ENCODE measurements at regions not wholly inside any gene's neighbourhood (a gene's known extent, or its start where the extent isn't known, plus 50 kb on each side); places are given as distances from the start of the nearest gene placed in this dataset.

DNA sequence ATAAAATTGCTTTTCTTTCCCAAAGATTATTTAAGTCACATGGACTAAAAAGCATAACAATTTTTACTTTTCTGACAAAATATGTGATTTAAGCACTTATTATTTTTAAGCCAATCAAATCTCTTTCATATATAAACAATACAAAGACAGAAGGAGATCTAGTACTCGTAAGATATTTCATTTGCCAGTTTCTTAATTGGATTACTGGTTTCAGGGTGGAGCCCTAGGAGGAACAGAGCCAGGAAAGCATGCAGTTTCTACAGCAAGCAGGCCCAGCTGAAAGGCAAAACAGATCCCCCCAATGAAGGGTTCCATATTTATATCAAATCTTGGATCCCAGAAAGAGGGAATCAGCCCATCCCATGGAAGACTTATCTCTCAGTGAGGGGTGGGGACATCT is 177.0 kb downstream of the KIF18A start:
- no TSS peak for BruUV-seq (replicated peaks)
- TF ChIP-seq, protein P1, sequence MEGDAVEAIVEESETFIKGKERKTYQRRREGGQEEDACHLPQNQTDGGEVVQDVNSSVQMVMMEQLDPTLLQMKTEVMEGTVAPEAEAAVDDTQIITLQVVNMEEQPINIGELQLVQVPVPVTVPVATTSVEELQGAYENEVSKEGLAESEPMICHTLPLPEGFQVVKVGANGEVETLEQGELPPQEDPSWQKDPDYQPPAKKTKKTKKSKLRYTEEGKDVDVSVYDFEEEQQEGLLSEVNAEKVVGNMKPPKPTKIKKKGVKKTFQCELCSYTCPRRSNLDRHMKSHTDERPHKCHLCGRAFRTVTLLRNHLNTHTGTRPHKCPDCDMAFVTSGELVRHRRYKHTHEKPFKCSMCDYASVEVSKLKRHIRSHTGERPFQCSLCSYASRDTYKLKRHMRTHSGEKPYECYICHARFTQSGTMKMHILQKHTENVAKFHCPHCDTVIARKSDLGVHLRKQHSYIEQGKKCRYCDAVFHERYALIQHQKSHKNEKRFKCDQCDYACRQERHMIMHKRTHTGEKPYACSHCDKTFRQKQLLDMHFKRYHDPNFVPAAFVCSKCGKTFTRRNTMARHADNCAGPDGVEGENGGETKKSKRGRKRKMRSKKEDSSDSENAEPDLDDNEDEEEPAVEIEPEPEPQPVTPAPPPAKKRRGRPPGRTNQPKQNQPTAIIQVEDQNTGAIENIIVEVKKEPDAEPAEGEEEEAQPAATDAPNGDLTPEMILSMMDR (conservative IDR thresholded peaks at IDR 0.05; ENCODE audit: low read depth, low read length), result no peak
- Histone ChIP-seq H3K9me3 (ENCODE audit: low read depth, low read length, poor library complexity, severe bottlenecking) (no peaks in the 10 kb centered on the region), H3K4me3 (ENCODE audit: low read depth, low read length, poor library complexity, severe bottlenecking) (no peak overlapping the region), H3K4me1 (ENCODE audit: insufficient read depth, low read length, poor library complexity, severe bottlenecking) (peaks cover 7% of the 10 kb centered on the region), H3K36me3 (ENCODE audit: insufficient read depth, low read length, poor library complexity, severe bottlenecking) (no peaks in the 10 kb centered on the region), H3K27ac (ENCODE audit: low read depth, low read length, poor library complexity, severe bottlenecking) (no peak overlapping the region), H3K27me3 (replicated peaks; ENCODE audit: insufficient read depth, low read depth, low read length, poor library complexity) (no peaks in the 10 kb centered on the region)
- intact Hi-C loops (cut with micrococcal nuclease; ENCODE audit: unreplicated experiment), result no loop called here
- peak; percentile 76 for DNase-seq (ENCODE audit: low spot score)
- POLR2A ChIA-PET (ENCODE audit: low non-redundant PET), result interaction anchor here (0.6 kb wide), 1 partner anchor 179 kb away, joined by 3 read pairs; no protein-coding TSS in a partner anchor
- CTCF ChIA-PET, result no interaction called here

DNA sequence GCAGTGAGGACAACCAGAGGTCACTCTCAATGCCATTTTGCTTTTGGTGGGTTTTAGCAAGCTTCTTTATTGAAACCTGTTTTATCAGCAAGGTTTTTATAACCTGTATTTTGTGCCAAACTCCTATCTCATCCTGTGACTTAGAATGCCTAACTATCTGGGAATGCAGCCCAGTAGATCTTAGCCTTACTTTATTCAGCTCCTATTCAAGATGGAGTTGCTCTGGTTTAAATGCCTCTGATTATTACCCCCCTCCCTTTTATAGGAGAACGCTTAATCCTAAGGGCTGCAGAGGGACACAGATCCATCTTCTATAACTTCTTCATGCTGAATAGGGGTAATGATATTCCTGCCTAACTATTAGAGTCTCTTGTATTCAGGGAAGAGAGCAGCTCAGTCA is 179.1 kb downstream of the KIF18A start:
- peaks cover 7% of the 10 kb centered on the region for H3K4me1 ChIP-seq (ENCODE audit: insufficient read depth, low read length, poor library complexity, severe bottlenecking)
- POLR2A ChIA-PET (ENCODE audit: low non-redundant PET), result no interaction called here
- BruUV-seq (replicated peaks), result no TSS peak

DNA sequence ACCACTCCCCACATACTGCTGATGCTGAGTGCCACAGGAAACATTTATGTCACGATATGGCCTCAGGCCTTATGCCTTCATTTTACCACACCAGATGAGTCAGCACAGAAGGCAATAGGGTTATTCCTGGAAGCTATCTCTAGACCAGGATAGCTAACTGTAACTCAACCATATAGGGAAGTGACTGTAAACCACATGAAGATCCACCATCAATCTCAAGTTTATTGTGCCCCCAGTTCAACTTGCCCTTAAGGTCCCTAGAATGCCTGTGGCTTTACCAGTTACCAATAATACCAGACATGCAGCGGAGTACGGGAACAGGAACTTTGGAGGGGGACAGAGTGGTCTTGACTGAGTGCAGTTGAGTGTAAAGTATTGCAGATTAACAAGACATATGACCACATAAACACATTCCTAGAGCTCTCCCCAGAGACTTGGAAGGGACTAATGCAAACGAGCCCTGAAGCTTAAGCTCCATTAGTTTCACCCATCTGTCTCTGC is 180.9 kb downstream of the KIF18A start:
- no peak overlapping the region for H3K4me3 ChIP-seq (ENCODE audit: low read depth, low read length, poor library complexity, severe bottlenecking)
- BruUV-seq (replicated peaks), result no TSS peak
- intact Hi-C loops (cut with micrococcal nuclease; ENCODE audit: unreplicated experiment), result no loop called here
- H3K27ac ChIP-seq (ENCODE audit: low read depth, low read length, poor library complexity, severe bottlenecking), result no peak overlapping the region
- peak; percentile 87 for DNase-seq (ENCODE audit: low spot score)
- peaks cover 7% of the 10 kb centered on the region for H3K4me1 ChIP-seq (ENCODE audit: insufficient read depth, low read length, poor library complexity, severe bottlenecking)
- TF ChIP-seq, protein P1 (conservative IDR thresholded peaks at IDR 0.05; ENCODE audit: low read depth, low read length), result no peak
- no peak for TF ChIP-seq EZH2 (IDR thresholded peaks at IDR 0.05; ENCODE audit: borderline replicate concordance, low read depth, low read length, poor library complexity, severe bottlenecking)
- ChIA-PET POLR2A (ENCODE audit: low non-redundant PET) (interaction anchor here (0.7 kb wide), 1 partner anchor 22 kb away, joined by 3 read pairs; no protein-coding TSS in a partner anchor), CTCF (no interaction called here)
- H3K27me3 ChIP-seq (replicated peaks; ENCODE audit: insufficient read depth, low read depth, low read length, poor library complexity), result no peaks in the 10 kb centered on the region
- H3K36me3 ChIP-seq (ENCODE audit: insufficient read depth, low read length, poor library complexity, severe bottlenecking), result no peaks in the 10 kb centered on the region
- no peaks in the 10 kb centered on the region for H3K9me3 ChIP-seq (ENCODE audit: low read depth, low read length, poor library complexity, severe bottlenecking)

More for the DNA sequence above, 179.1 kb downstream of the KIF18A start:
- DNase-seq (ENCODE audit: low spot score), result no peak
- Histone ChIP-seq H3K9me3 (ENCODE audit: low read depth, low read length, poor library complexity, severe bottlenecking) (no peaks in the 10 kb centered on the region), H3K27me3 (replicated peaks; ENCODE audit: insufficient read depth, low read depth, low read length, poor library complexity) (no peaks in the 10 kb centered on the region), H3K36me3 (ENCODE audit: insufficient read depth, low read length, poor library complexity, severe bottlenecking) (no peaks in the 10 kb centered on the region), H3K4me3 (ENCODE audit: low read depth, low read length, poor library complexity, severe bottlenecking) (no peak overlapping the region), H3K27ac (ENCODE audit: low read depth, low read length, poor library complexity, severe bottlenecking) (no peak overlapping the region)
- CTCF ChIA-PET, result no interaction called here
- intact Hi-C loops (cut with micrococcal nuclease; ENCODE audit: unreplicated experiment), result no loop called here
- TF ChIP-seq, protein P1 (conservative IDR thresholded peaks at IDR 0.05; ENCODE audit: low read depth, low read length), result no peak
- TF ChIP-seq EZH2 (IDR thresholded peaks at IDR 0.05; ENCODE audit: borderline replicate concordance, low read depth, low read length, poor library complexity, severe bottlenecking), result no peak
